ENCODE measurements at regions not wholly inside any gene's neighbourhood (a gene's known extent, or its start where the extent isn't known, plus 50 kb on each side); places are given as distances from the start of the nearest gene placed in this dataset.

GRCh38 chr14:97490521-97491070 is 693.4 kb downstream of the VRK1 start:
- no peak overlapping the region for H3K4me3 ChIP-seq (ENCODE audit: low read depth, low read length)
- no peak for DNase-seq (ENCODE audit: low read depth)

- H3K4me3 ChIP-seq (ENCODE audit: low read depth, low read length) = no peak overlapping the region
- DNase-seq (ENCODE audit: low read depth) = no peak
Observed at GRCh38 chr14:97491697-97492096, 694.5 kb downstream of the VRK1 start.

GRCh38 chr14:97499790-97500481 is 702.8 kb downstream of the VRK1 start:
- no peak overlapping the region for H3K4me3 ChIP-seq (ENCODE audit: low read depth, low read length)
- no peak for DNase-seq (ENCODE audit: low read depth)

- no peak overlapping the region for H3K4me3 ChIP-seq (ENCODE audit: low read depth, low read length)
- no peak for DNase-seq (ENCODE audit: low read depth)
Observed at GRCh38 chr14:97506626-97507025, 709.4 kb downstream of the VRK1 start.

GRCh38 chr14:97513891-97514290 is 716.7 kb downstream of the VRK1 start:
- no peak overlapping the region for H3K4me3 ChIP-seq (ENCODE audit: low read depth, low read length)
- DNase-seq (ENCODE audit: low read depth) = no peak

- DNase-seq (ENCODE audit: low read depth) = no peak
- H3K4me3 ChIP-seq (ENCODE audit: low read depth, low read length) = no peak overlapping the region
Observed at GRCh38 chr14:97517566-97518234, 720.5 kb downstream of the VRK1 start.

- no peak overlapping the region for H3K4me3 ChIP-seq (ENCODE audit: low read depth, low read length)
- no peak for DNase-seq (ENCODE audit: low read depth)
Observed at GRCh38 chr14:97523936-97524335, 726.8 kb downstream of the VRK1 start.

- DNase-seq (ENCODE audit: low read depth) = no peak
- H3K4me3 ChIP-seq (ENCODE audit: low read depth, low read length) = no peak overlapping the region
Observed at GRCh38 chr14:97524589-97525319, 727.6 kb downstream of the VRK1 start.

- no peak overlapping the region for H3K4me3 ChIP-seq (ENCODE audit: low read depth, low read length)
- DNase-seq (ENCODE audit: low read depth) = no peak
Observed at GRCh38 chr14:97527993-97528392, 730.8 kb downstream of the VRK1 start.

GRCh38 chr14:97532052-97532451 is 734.9 kb downstream of the VRK1 start:
- no peak for DNase-seq (ENCODE audit: low read depth)
- no peak overlapping the region for H3K4me3 ChIP-seq (ENCODE audit: low read depth, low read length)

GRCh38 chr14:97536421-97536820 is 739.2 kb downstream of the VRK1 start:
- no peak overlapping the region for H3K4me3 ChIP-seq (ENCODE audit: low read depth, low read length)
- DNase-seq (ENCODE audit: low read depth) = no peak

GRCh38 chr14:97538749-97539410 is 741.7 kb downstream of the VRK1 start:
- H3K4me3 ChIP-seq (ENCODE audit: low read depth, low read length) = no peak overlapping the region
- no peak for DNase-seq (ENCODE audit: low read depth)

- H3K4me3 ChIP-seq (ENCODE audit: low read depth, low read length) = no peak overlapping the region
- DNase-seq (ENCODE audit: low read depth) = no peak
Observed at GRCh38 chr14:97539411-97539795, 742.2 kb downstream of the VRK1 start.

- DNase-seq (ENCODE audit: low read depth) = no peak
- no peak overlapping the region for H3K4me3 ChIP-seq (ENCODE audit: low read depth, low read length)
Observed at GRCh38 chr14:97539884-97540283, 742.7 kb downstream of the VRK1 start.

GRCh38 chr14:97543221-97543620 is 746.0 kb downstream of the VRK1 start:
- no peak for DNase-seq (ENCODE audit: low read depth)
- H3K4me3 ChIP-seq (ENCODE audit: low read depth, low read length) = no peak overlapping the region

- no peak overlapping the region for H3K4me3 ChIP-seq (ENCODE audit: low read depth, low read length)
- DNase-seq (ENCODE audit: low read depth) = no peak
Observed at GRCh38 chr14:97543816-97544215, 746.6 kb downstream of the VRK1 start.

- no peak overlapping the region for H3K4me3 ChIP-seq (ENCODE audit: low read depth, low read length)
- DNase-seq (ENCODE audit: low read depth) = no peak
Observed at GRCh38 chr14:97544571-97544970, 747.4 kb downstream of the VRK1 start.

GRCh38 chr14:97546491-97547230 is 749.5 kb downstream of the VRK1 start:
- no peak for DNase-seq (ENCODE audit: low read depth)
- no peak overlapping the region for H3K4me3 ChIP-seq (ENCODE audit: low read depth, low read length)

- no peak overlapping the region for H3K4me3 ChIP-seq (ENCODE audit: low read depth, low read length)
- DNase-seq (ENCODE audit: low read depth) = no peak
Observed at GRCh38 chr14:97550463-97550862, 753.3 kb downstream of the VRK1 start.
